ENCODE measurements at regions not wholly inside any gene's neighbourhood (a gene's known extent, or its start where the extent isn't known, plus 50 kb on each side); places are given as distances from the start of the nearest gene placed in this dataset.

DNA sequence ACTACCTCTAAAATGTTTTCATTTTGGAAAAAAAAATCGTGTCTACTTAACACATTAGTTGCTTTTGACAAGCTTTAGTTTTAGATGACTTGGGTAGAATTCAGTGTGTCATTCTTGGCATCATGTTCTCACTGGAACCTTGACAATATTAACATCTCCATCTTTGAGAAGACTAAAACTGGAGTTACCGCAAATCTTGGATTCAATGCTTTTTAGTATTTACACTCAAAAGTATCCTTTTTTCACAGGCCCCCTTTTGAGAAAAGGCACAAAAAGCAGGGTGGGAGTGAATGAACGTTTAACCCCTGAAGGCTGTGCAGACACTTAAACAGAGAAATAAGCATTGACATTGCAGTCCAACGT lies 549.1 kb downstream of the CSNK1G3 start:
- TF ChIP-seq, protein P1, sequence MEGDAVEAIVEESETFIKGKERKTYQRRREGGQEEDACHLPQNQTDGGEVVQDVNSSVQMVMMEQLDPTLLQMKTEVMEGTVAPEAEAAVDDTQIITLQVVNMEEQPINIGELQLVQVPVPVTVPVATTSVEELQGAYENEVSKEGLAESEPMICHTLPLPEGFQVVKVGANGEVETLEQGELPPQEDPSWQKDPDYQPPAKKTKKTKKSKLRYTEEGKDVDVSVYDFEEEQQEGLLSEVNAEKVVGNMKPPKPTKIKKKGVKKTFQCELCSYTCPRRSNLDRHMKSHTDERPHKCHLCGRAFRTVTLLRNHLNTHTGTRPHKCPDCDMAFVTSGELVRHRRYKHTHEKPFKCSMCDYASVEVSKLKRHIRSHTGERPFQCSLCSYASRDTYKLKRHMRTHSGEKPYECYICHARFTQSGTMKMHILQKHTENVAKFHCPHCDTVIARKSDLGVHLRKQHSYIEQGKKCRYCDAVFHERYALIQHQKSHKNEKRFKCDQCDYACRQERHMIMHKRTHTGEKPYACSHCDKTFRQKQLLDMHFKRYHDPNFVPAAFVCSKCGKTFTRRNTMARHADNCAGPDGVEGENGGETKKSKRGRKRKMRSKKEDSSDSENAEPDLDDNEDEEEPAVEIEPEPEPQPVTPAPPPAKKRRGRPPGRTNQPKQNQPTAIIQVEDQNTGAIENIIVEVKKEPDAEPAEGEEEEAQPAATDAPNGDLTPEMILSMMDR (conservative IDR thresholded peaks at IDR 0.05 in 1 of 2, IDR thresholded peaks at IDR 0.05 in 1 of 2; ENCODE audit: low read depth in 1 of 2, low read length in 2 of 2), result no peak
- TF ChIP-seq EZH2 (IDR thresholded peaks at IDR 0.05; ENCODE audit: low read length, missing control alignments), result no peak

Measured in fibroblast of lung (primary cell).